ENCODE measurements at regions not wholly inside any gene's neighbourhood (a gene's known extent, or its start where the extent isn't known, plus 50 kb on each side); places are given as distances from the start of the nearest gene placed in this dataset.

- DNase-seq (ENCODE audit: low read depth in 2 of 2): no peak
Observed at GRCh38 chr11:15728207-15728606, 613.5 kb downstream of the INSC start.

- no peak for DNase-seq (ENCODE audit: low read depth in 2 of 2)
Observed at GRCh38 chr11:15730263-15730994, 615.7 kb downstream of the INSC start.

- DNase-seq (ENCODE audit: low read depth in 2 of 2): no peak
Observed at GRCh38 chr11:15730995-15731385, 616.3 kb downstream of the INSC start.

- DNase-seq (ENCODE audit: low read depth in 2 of 2): no peak
Observed at GRCh38 chr11:15735706-15736105, 620.6 kb downstream of the SOX6 start.

- DNase-seq (ENCODE audit: low read depth in 2 of 2): no peak
Observed at GRCh38 chr11:15737320-15737719, 619.0 kb downstream of the SOX6 start.

- DNase-seq (ENCODE audit: low read depth in 2 of 2): no peak
Observed at GRCh38 chr11:15738931-15739330, 617.4 kb downstream of the SOX6 start.

- DNase-seq (ENCODE audit: low read depth in 2 of 2): no peak
Observed at GRCh38 chr11:15742626-15743519, 613.5 kb downstream of the SOX6 start.

- DNase-seq (ENCODE audit: low read depth in 2 of 2): no peak
Observed at GRCh38 chr11:15744693-15745092, 611.7 kb downstream of the SOX6 start.

GRCh38 chr11:15745266-15745665 lies 611.1 kb downstream of the SOX6 start:
- DNase-seq (ENCODE audit: low read depth in 2 of 2): no peak

GRCh38 chr11:15747671-15748070 lies 608.7 kb downstream of the SOX6 start:
- DNase-seq (ENCODE audit: low read depth in 2 of 2): no peak

GRCh38 chr11:15748132-15748531 lies 608.2 kb downstream of the SOX6 start:
- no peak for DNase-seq (ENCODE audit: low read depth in 2 of 2)

- DNase-seq (ENCODE audit: low read depth in 2 of 2): no peak
Observed at GRCh38 chr11:15748741-15749140, 607.6 kb downstream of the SOX6 start.

GRCh38 chr11:15750535-15751308 lies 605.6 kb downstream of the SOX6 start:
- no peak for DNase-seq (ENCODE audit: low read depth in 2 of 2)

GRCh38 chr11:15754221-15754620 lies 602.1 kb downstream of the SOX6 start:
- DNase-seq (ENCODE audit: low read depth in 2 of 2): no peak

GRCh38 chr11:15757048-15757698 lies 599.2 kb downstream of the SOX6 start:
- no peak for DNase-seq (ENCODE audit: low read depth in 2 of 2)

GRCh38 chr11:15758857-15759465 lies 597.4 kb downstream of the SOX6 start:
- DNase-seq (ENCODE audit: low read depth in 2 of 2): no peak

GRCh38 chr11:15761235-15761634 lies 595.1 kb downstream of the SOX6 start:
- no peak for DNase-seq (ENCODE audit: low read depth in 2 of 2)

GRCh38 chr11:15764326-15764725 lies 592.0 kb downstream of the SOX6 start:
- DNase-seq (ENCODE audit: low read depth in 2 of 2): no peak

GRCh38 chr11:15764948-15765347 lies 591.4 kb downstream of the SOX6 start:
- no peak for DNase-seq (ENCODE audit: low read depth in 2 of 2)

- no peak for DNase-seq (ENCODE audit: low read depth in 2 of 2)
Observed at GRCh38 chr11:15765530-15765929, 590.8 kb downstream of the SOX6 start.

- DNase-seq (ENCODE audit: low read depth in 2 of 2): no peak
Observed at GRCh38 chr11:15768321-15768720, 588.0 kb downstream of the SOX6 start.
